Naive thymus-derived CD4-positive, alpha-beta T cell (primary cell): ENCODE measurements at regions not wholly inside any gene's neighbourhood (a gene's known extent, or its start where the extent isn't known, plus 50 kb on each side); places are given as distances from the start of the nearest gene placed in this dataset.
"Not testable (repeated sequence)": the region's sequence is repeated elsewhere in the genome, so short reads cannot be mapped to it uniquely, and the experiment has no call there.

ENCODE experiments used
- ATAC-seq: fragments of 150-1000 bp; cut with Tn5 transposase; 2 replicates; pipeline ENCODE4 v1.10.0; 2021; ENCODE audit warnings: mild to moderate bottlenecking, moderate library complexity
- CTCF ChIA-PET: fragments of 350-600 bp; sonication (Branson Sonifier 250); formaldehyde crosslinking; loops from one replicate; lab custom pipeline; 2021; ENCODE audit warnings: antibody characterized with exemption; lab: Charles Lee
- POLR2A ChIA-PET: fragments of 350-600 bp; sonication (Branson Sonifier 250); formaldehyde crosslinking; loops from one replicate; lab custom pipeline; 2021; ENCODE audit warnings: antibody characterized with exemption, inconsistent platforms; lab: Charles Lee
- DNase-seq, 9 donors: peaks; one replicate each; pipeline versions ENCODE4 v3.0.0 to v3.0.0-alpha.2; 2020 to 2022; ENCODE audit warnings: mixed read lengths in 1 of 9
- H3K27ac ChIP-seq: one replicate; pipeline ENCODE4 v1.7.0; 2013; ENCODE audit warnings: mild to moderate bottlenecking, low read depth, low read length, moderate library complexity
- H3K27me3 ChIP-seq, 2 donors: one replicate each; pipeline ENCODE4 v1.7.0; 2013; ENCODE audit warnings: low read length in 2 of 2, mild to moderate bottlenecking in 2 of 2, moderate library complexity in 2 of 2; ENCODE audit not compliant: control insufficient read depth in 2 of 2, insufficient read depth in 2 of 2
- H3K36me3 ChIP-seq, 3 experiments: 1 replicate in 2 of 3; 2 replicates in 1 of 3; pipeline ENCODE4 v1.7.0; 2013; ENCODE audit warnings: low read length in 3 of 3, mild to moderate bottlenecking in 3 of 3, moderate library complexity in 1 of 3; ENCODE audit not compliant: insufficient read depth in 3 of 3, control insufficient read depth in 2 of 3
- H3K4me1 ChIP-seq, 2 donors: one replicate each; pipeline ENCODE4 v1.7.0; 2013; ENCODE audit warnings: low read length in 2 of 2, mild to moderate bottlenecking in 2 of 2, moderate library complexity in 1 of 2; ENCODE audit not compliant: control insufficient read depth in 2 of 2, insufficient read depth in 2 of 2
- H3K4me3 ChIP-seq: 2 replicates; pipeline ENCODE4 v1.7.0; 2013; ENCODE audit warnings: mild to moderate bottlenecking, low read length
- H3K9me3 ChIP-seq, 3 experiments: 1 replicate in 2 of 3; 2 replicates in 1 of 3; pipeline ENCODE4 v1.7.0; 2013; ENCODE audit warnings: low read length in 3 of 3; ENCODE audit not compliant: control insufficient read depth in 2 of 3
- H3K27ac Mint-ChIP-seq, 9 donors: one replicate each; pipeline ENCODE4 v1.8.0; 2020 to 2022; ENCODE audit warnings: mixed read lengths in 9 of 9, mild to moderate bottlenecking in 8 of 9, moderate library complexity in 5 of 9, inconsistent platforms in 2 of 9
- H3K27me3 Mint-ChIP-seq, 5 donors: one replicate each; pipeline ENCODE4 v1.8.0; 2021 to 2022; ENCODE audit warnings: mixed read lengths in 5 of 5, mild to moderate bottlenecking in 1 of 5
- H3K36me3 Mint-ChIP-seq, 5 donors: one replicate each; pipeline ENCODE4 v1.8.0; 2020 to 2022; ENCODE audit warnings: mixed read lengths in 5 of 5, mild to moderate bottlenecking in 3 of 5, inconsistent platforms in 1 of 5
- H3K4me1 Mint-ChIP-seq, 7 donors: one replicate each; pipeline ENCODE4 v1.8.0; 2020 to 2022; ENCODE audit warnings: mixed read lengths in 7 of 7, mild to moderate bottlenecking in 3 of 7, inconsistent platforms in 1 of 7
- H3K4me3 Mint-ChIP-seq, 10 donors: one replicate each; pipeline ENCODE4 v1.8.0; 2020 to 2022; ENCODE audit warnings: mild to moderate bottlenecking in 10 of 10, mixed read lengths in 10 of 10, moderate library complexity in 6 of 10, inconsistent platforms in 2 of 10
- H3K9me3 Mint-ChIP-seq, 11 donors: one replicate each; pipeline ENCODE4 v1.8.0; 2020 to 2022; ENCODE audit warnings: mixed read lengths in 11 of 11, mild to moderate bottlenecking in 4 of 11, inconsistent platforms in 1 of 11, moderate library complexity in 1 of 11
- intact Hi-C, 2 donors: fragments of 100-400 bp; cut with micrococcal nuclease; formaldehyde crosslinking; loops; one replicate each; pipeline ENCODE4 v1.15.1; 2023

DNA sequence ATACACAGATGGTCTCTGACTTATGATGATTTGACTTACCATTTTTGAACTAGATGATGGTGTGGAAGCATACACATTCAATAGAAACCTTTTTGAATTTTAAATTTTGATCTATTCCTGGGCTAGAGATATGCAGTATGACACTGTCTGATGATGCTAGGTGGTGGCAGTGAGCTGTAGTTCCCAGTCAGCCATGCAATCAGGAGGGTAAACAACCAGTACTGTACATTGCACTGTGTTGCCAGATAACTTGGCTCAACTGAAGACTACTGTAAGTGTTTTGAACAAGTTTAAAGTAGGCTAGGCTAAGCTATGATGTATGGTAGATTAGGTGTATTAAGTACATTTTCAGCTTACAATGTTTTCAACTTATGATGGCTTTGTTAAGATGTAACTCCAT, 859.1 kb upstream of the ARRDC3 start:
- peaks cover 0 to 5% (median 0%) of the 10 kb centered on the region in 11 donors for H3K9me3 Mint-ChIP-seq
- Histone ChIP-seq H3K36me3 (no peaks in the 10 kb centered on the region), H3K27me3 (no peaks in the 10 kb centered on the region), H3K4me1 (no peaks in the 10 kb centered on the region), H3K27ac (no peak overlapping the region), H3K9me3 (no peaks in the 10 kb centered on the region), H3K4me3 (no peak overlapping the region)
- ATAC-seq (no peak), DNase-seq (no peak)
- H3K4me3 Mint-ChIP-seq, result no peak overlapping the region
- no peak overlapping the region for H3K27ac Mint-ChIP-seq
- intact Hi-C loops, result no loop called here
- H3K27me3 Mint-ChIP-seq, result no peaks in the 10 kb centered on the region
- POLR2A ChIA-PET, result no interaction called here
- H3K36me3 Mint-ChIP-seq, result no peaks in the 10 kb centered on the region
- CTCF ChIA-PET, result no interaction called here
- H3K4me1 Mint-ChIP-seq, result no peaks in the 10 kb centered on the region

DNA sequence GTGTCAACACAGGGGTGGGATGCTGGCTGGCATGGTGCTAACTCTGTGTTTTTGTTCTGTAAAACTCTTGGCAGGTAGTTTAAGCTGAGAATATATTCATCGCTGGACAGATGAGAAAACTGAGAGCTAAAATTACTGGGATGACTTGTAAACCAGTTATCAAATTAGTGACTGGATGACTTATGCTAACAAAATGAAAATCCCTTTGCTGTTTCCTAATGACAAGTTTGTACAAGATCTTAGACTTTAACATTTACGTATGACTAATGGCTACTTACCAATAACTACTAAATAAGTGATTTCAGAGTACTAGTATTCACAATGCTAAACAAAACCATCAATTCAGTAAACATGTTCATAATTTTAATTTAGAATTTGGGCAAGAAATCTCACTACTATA, 854.8 kb upstream of the ARRDC3 start:
- H3K36me3 Mint-ChIP-seq, result no peaks in the 10 kb centered on the region
- POLR2A ChIA-PET, result no interaction called here
- CTCF ChIA-PET, result no interaction called here
- no peak for DNase-seq
- no peaks in the 10 kb centered on the region for H3K27me3 Mint-ChIP-seq
- Histone ChIP-seq H3K27ac (no peak overlapping the region), H3K4me1 (no peaks in the 10 kb centered on the region), H3K36me3 (no peaks in the 10 kb centered on the region), H3K27me3 (no peaks in the 10 kb centered on the region), H3K4me3 (no peak overlapping the region), H3K9me3 (no peaks in the 10 kb centered on the region)
- no peaks in the 10 kb centered on the region for H3K4me1 Mint-ChIP-seq
- intact Hi-C loops, result no loop called here
- H3K27ac Mint-ChIP-seq, result no peak overlapping the region
- ATAC-seq, result no peak
- H3K4me3 Mint-ChIP-seq, result no peak overlapping the region
- H3K9me3 Mint-ChIP-seq, result peaks cover 0 to 9% (median 1%) of the 10 kb centered on the region in 11 donors

DNA sequence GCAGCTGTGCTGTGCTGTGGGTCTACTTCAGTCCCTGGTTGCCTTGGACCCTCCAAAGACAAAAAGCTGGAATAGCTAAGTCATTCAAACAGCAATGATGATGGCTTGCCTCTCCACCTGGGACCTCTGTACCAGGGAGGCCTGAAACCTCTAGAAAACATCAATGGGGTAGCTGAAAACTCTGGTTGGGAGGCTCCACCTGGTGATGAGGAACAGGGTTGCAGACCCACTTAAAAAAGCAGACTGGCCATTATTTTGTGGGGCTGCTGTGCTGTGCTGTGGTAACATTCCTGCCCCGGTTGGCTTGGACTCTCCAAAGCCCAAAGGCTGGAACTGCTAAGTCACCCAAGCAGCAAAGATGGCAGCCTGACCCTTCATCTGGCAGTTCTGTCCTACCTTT, 839.3 kb upstream of the ARRDC3 start:
- ATAC-seq (no peak), DNase-seq (no peak)
- H3K9me3 Mint-ChIP-seq, result peaks cover 2 to 28% (median 14%) of the 10 kb centered on the region in 11 donors
- no peak overlapping the region for H3K27ac Mint-ChIP-seq
- H3K36me3 Mint-ChIP-seq, result peaks cover 0 to 4% (median 0%) of the 10 kb centered on the region in 5 donors
- ChIA-PET POLR2A (no interaction called here), CTCF (no interaction called here)
- no peaks in the 10 kb centered on the region for H3K4me1 Mint-ChIP-seq
- Histone ChIP-seq H3K27me3 (no peaks in the 10 kb centered on the region), H3K9me3 (peaks cover 0 to 4% (median 0%) of the 10 kb centered on the region in 3 experiments), H3K4me3 (no peak overlapping the region), H3K4me1 (no peaks in the 10 kb centered on the region), H3K36me3 (no peaks in the 10 kb centered on the region), H3K27ac (no peak overlapping the region)
- no peaks in the 10 kb centered on the region for H3K27me3 Mint-ChIP-seq
- intact Hi-C loops, result no loop called here
- H3K4me3 Mint-ChIP-seq, result no peak overlapping the region

GRCh38 chr5:92216852-92217251, 833.7 kb upstream of the ARRDC3 start:
- intact Hi-C loops, H3K9me3 ChIP-seq, H3K27me3 ChIP-seq, POLR2A ChIA-PET, H3K36me3 ChIP-seq, H3K4me3 ChIP-seq, H3K4me1 ChIP-seq, H3K4me3 Mint-ChIP-seq, CTCF ChIA-PET, H3K36me3 Mint-ChIP-seq, H3K27me3 Mint-ChIP-seq, H3K27ac Mint-ChIP-seq, H3K27ac ChIP-seq, H3K4me1 Mint-ChIP-seq, ATAC-seq, DNase-seq: not testable (repeated sequence)
- H3K9me3 Mint-ChIP-seq, result peaks cover 0 to 37% (median 14%) of the 10 kb centered on the region in 11 donors

- Histone ChIP-seq H3K27ac (no peak overlapping the region), H3K27me3 (no peaks in the 10 kb centered on the region), H3K9me3 (no peaks in the 10 kb centered on the region), H3K4me1 (no peaks in the 10 kb centered on the region), H3K36me3 (no peaks in the 10 kb centered on the region), H3K4me3 (no peak overlapping the region)
- Mint-ChIP-seq H3K4me1 (no peaks in the 10 kb centered on the region), H3K27me3 (no peaks in the 10 kb centered on the region), H3K27ac (no peak overlapping the region), H3K36me3 (peaks cover 0 to 4% (median 0%) of the 10 kb centered on the region in 5 donors), H3K4me3 (no peak overlapping the region), H3K9me3 (peaks cover 0 to 42% (median 14%) of the 10 kb centered on the region in 11 donors)
- ChIA-PET CTCF (no interaction called here), POLR2A (no interaction called here)
- no peak for ATAC-seq
- intact Hi-C loops, result no loop called here
- no peak for DNase-seq
Measured at GRCh38 chr5:92215116-92215515, 832.0 kb upstream of the ARRDC3 start.

GRCh38 chr5:92208265-92208664, 825.1 kb upstream of the ARRDC3 start:
- DNase-seq, result no peak
- no peaks in the 10 kb centered on the region for H3K9me3 ChIP-seq
- Mint-ChIP-seq H3K4me3 (no peak overlapping the region), H3K27me3 (no peaks in the 10 kb centered on the region), H3K36me3 (peaks cover 0 to 4% (median 0%) of the 10 kb centered on the region in 5 donors), H3K27ac (no peak overlapping the region), H3K4me1 (no peaks in the 10 kb centered on the region), H3K9me3 (peaks cover 1 to 23% (median 7%) of the 10 kb centered on the region in 11 donors)
- no peak for ATAC-seq
- ChIA-PET POLR2A (no interaction called here), CTCF (no interaction called here)
- H3K4me3 ChIP-seq, result no peak overlapping the region
- H3K4me1 ChIP-seq, result no peaks in the 10 kb centered on the region
- H3K27me3 ChIP-seq, result no peaks in the 10 kb centered on the region
- H3K27ac ChIP-seq, result no peak overlapping the region
- intact Hi-C loops, result no loop called here
- no peaks in the 10 kb centered on the region for H3K36me3 ChIP-seq

DNA sequence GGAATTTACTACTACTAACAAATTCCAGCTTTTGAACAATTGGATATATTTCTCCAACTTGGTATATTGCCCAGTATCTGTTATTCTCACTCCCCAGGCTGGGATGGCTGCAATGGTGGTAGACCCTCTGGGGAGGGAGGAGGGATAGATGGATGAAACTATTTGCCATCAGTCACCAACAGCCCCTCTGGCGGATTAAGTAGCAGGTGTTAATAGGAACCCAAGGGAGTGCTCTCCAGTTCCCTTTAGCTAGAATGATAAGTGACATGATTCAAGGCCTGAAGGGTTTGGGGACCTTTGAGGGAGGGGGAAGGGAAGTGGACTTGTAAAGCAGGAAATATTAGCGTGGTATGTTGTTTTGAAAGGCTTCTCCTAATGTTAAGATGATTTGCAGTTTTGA, 824.0 kb upstream of the ARRDC3 start:
- Histone ChIP-seq H3K9me3 (no peaks in the 10 kb centered on the region), H3K4me1 (no peaks in the 10 kb centered on the region), H3K27ac (no peak overlapping the region), H3K4me3 (no peak overlapping the region), H3K36me3 (no peaks in the 10 kb centered on the region), H3K27me3 (no peaks in the 10 kb centered on the region)
- intact Hi-C loops, result no loop called here
- Mint-ChIP-seq H3K27me3 (no peaks in the 10 kb centered on the region), H3K4me3 (no peak overlapping the region), H3K9me3 (peaks cover 1 to 20% (median 6%) of the 10 kb centered on the region in 11 donors), H3K4me1 (no peaks in the 10 kb centered on the region), H3K27ac (no peak overlapping the region), H3K36me3 (peaks cover 0 to under 1% (median 0%) of the 10 kb centered on the region in 5 donors)
- ChIA-PET CTCF (no interaction called here), POLR2A (no interaction called here)
- no peak for ATAC-seq
- no peak for DNase-seq
